Breast epithelium (tissue), 3 donors: ENCODE measurements at regions not wholly inside any gene's neighbourhood (a gene's known extent, or its start where the extent isn't known, plus 50 kb on each side); places are given as distances from the start of the nearest gene placed in this dataset.

Experiments used
- POLR2A ChIP-seq: fragments of 450-650 bp; IDR thresholded peaks from one replicate; pipeline ENCODE4 v1.6.1; 2016; ENCODE audit warnings: antibody characterized with exemption, mild to moderate bottlenecking, moderate library complexity
- POLR2AphosphoS5 ChIP-seq, 3 donors: sonication (generic); formaldehyde crosslinking; IDR thresholded peaks; one replicate each; pipeline ENCODE4 v1.6.1; 2017; ENCODE audit warnings: antibody characterized with exemption in 3 of 3
- TF ChIP-seq, protein P1 (sequence below), 3 donors: fragments of 450-650 bp; IDR thresholded peaks; one replicate each; pipeline ENCODE4 v1.5.1; 2016 to 2017; ENCODE audit warnings: antibody characterized with exemption in 3 of 3, mild to moderate bottlenecking in 3 of 3, moderate library complexity in 3 of 3

GRCh38 chr14:55979781-55980180 lies 138.4 kb upstream of the PELI2 start:
- no peak for TF ChIP-seq POLR2A
- TF ChIP-seq, protein P1, sequence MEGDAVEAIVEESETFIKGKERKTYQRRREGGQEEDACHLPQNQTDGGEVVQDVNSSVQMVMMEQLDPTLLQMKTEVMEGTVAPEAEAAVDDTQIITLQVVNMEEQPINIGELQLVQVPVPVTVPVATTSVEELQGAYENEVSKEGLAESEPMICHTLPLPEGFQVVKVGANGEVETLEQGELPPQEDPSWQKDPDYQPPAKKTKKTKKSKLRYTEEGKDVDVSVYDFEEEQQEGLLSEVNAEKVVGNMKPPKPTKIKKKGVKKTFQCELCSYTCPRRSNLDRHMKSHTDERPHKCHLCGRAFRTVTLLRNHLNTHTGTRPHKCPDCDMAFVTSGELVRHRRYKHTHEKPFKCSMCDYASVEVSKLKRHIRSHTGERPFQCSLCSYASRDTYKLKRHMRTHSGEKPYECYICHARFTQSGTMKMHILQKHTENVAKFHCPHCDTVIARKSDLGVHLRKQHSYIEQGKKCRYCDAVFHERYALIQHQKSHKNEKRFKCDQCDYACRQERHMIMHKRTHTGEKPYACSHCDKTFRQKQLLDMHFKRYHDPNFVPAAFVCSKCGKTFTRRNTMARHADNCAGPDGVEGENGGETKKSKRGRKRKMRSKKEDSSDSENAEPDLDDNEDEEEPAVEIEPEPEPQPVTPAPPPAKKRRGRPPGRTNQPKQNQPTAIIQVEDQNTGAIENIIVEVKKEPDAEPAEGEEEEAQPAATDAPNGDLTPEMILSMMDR (IDR thresholded peaks at IDR 0.05), result no peak
- no peak for TF ChIP-seq POLR2AphosphoS5 (IDR thresholded peaks at IDR 0.05)
